Adrenal gland (tissue), 9 donors: ENCODE measurements at regions not wholly inside any gene's neighbourhood (a gene's known extent, or its start where the extent isn't known, plus 50 kb on each side); places are given as distances from the start of the nearest gene placed in this dataset.

Source experiments
- DNase-seq, 7 donors: peaks; one replicate each; pipeline ENCODE4 v3.0.0-alpha.2; 2019 to 2020
- H3K27ac ChIP-seq, 5 donors: fragments of 200-600 bp; sonication (generic) in 4 of 5; 1 replicate in 3 of 5; 2 replicates in 2 of 5; pipeline versions ENCODE4 v1.5.1 to v1.8.0; 2016 to 2020; ENCODE audit warnings: mild to moderate bottlenecking in 1 of 5
- H3K27me3 ChIP-seq: fragments of 200-600 bp; 2 replicates; pipeline ENCODE4 v1.8.0; 2021
- H3K36me3 ChIP-seq, 2 donors: fragments of 200-600 bp; replicated peaks in 1 of 2; 1 replicate in 1 of 2; 2 replicates in 1 of 2; pipeline versions ENCODE4 v1.5.1 to v1.8.0; 2018 to 2022
- H3K4me1 ChIP-seq, 2 donors: fragments of 200-600 bp; replicated peaks in 1 of 2; 1 replicate in 1 of 2; 2 replicates in 1 of 2; pipeline versions ENCODE4 v1.5.1 to v1.8.0; 2018 to 2021
- H3K4me3 ChIP-seq, 4 donors: fragments of 200-600 bp; sonication (generic) in 3 of 4; one replicate each; pipeline ENCODE4 v1.5.1; 2016 to 2018
- H3K9me3 ChIP-seq, 3 donors: fragments of 200-600 bp; sonication (generic) in 1 of 3; replicated peaks in 1 of 3; 1 replicate in 2 of 3; 2 replicates in 1 of 3; pipeline versions ENCODE4 v1.5.1 to v1.8.0; 2016 to 2021
- POLR2A ChIP-seq, 2 donors: fragments of 450-650 bp; IDR thresholded peaks; one replicate each; pipeline ENCODE4 v1.6.1; 2017; ENCODE audit warnings: antibody characterized with exemption in 2 of 2, mild to moderate bottlenecking in 2 of 2, moderate library complexity in 1 of 2
- WGBS, 4 donors: extraction: QIAGEN DNeasy Blood & Tissue Kit in 2 of 4; methylation state at CpG; one replicate each; pipeline versions ENCODE4 v1.1.5 to v1.1.7; 2013 to 2017; 5-methylcytosine and 5-hydroxymethylcytosine counted together
- intact Hi-C, 2 donors: fragments of 100-400 bp; cut with DNase I; formaldehyde crosslinking; loops; one replicate each; pipeline versions ENCODE4 v1.14.1 to v1.15.0; 2022 to 2023
- TF ChIP-seq, protein P1 (sequence below), 6 experiments: fragments of 450-650 bp in 4 of 6; fragments of 200-600 bp in 2 of 6; sonication (generic) in 1 of 6; IDR thresholded peaks; 1 replicate in 5 of 6; 2 replicates in 1 of 6; pipeline versions ENCODE4 v1.5.1 to v1.8.0; 2016 to 2021; ENCODE audit warnings: antibody characterized with exemption in 6 of 6, mild to moderate bottlenecking in 2 of 6, moderate library complexity in 1 of 6
- donor health status: healthy with polysubstance abuse.
- donor health status: Bipolar disorder and iron deficiency.
- donor health status: DM: yes; HTN: yes; CAD: no.
- donor health status: DM: no; HTN: no; CAD: no.
- donor health status: DM: no; HTN: no; CAD: no.

DNA sequence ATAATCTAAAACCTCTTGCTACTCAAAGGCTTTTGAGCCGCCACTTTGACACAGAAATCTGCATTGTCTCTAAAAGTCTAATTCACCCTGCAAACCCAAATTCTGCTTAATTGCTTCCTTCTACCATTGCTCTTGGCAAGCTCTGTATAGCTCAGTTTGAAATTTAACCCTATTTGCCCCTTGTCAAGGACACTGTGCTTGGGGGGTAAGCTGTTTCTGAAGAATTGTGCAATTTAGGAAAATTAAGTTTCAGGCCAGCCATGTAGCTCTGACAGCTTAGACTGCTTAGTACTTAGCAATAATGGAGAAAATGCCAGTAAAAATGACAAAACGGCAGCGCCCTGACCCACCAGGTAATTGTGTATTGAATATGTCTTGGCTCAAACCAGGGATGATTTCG, 282.2 kb downstream of the OLFM4 start:
- H3K4me3 ChIP-seq, result no peak overlapping the region
- intact Hi-C loops, result no loop called here
- no peak overlapping the region for H3K27ac ChIP-seq
- no peak for TF ChIP-seq POLR2A (IDR thresholded peaks at IDR 0.05)
- TF ChIP-seq, protein P1, sequence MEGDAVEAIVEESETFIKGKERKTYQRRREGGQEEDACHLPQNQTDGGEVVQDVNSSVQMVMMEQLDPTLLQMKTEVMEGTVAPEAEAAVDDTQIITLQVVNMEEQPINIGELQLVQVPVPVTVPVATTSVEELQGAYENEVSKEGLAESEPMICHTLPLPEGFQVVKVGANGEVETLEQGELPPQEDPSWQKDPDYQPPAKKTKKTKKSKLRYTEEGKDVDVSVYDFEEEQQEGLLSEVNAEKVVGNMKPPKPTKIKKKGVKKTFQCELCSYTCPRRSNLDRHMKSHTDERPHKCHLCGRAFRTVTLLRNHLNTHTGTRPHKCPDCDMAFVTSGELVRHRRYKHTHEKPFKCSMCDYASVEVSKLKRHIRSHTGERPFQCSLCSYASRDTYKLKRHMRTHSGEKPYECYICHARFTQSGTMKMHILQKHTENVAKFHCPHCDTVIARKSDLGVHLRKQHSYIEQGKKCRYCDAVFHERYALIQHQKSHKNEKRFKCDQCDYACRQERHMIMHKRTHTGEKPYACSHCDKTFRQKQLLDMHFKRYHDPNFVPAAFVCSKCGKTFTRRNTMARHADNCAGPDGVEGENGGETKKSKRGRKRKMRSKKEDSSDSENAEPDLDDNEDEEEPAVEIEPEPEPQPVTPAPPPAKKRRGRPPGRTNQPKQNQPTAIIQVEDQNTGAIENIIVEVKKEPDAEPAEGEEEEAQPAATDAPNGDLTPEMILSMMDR (IDR thresholded peaks at IDR 0.05), result no peak
- H3K27me3 ChIP-seq, result no peaks in the 10 kb centered on the region
- H3K36me3 ChIP-seq, result no peaks in the 10 kb centered on the region
- DNase-seq, result no peak
- H3K4me1 ChIP-seq, result no peaks in the 10 kb centered on the region
- no peaks in the 10 kb centered on the region for H3K9me3 ChIP-seq
- 69 to 78% (median 74%) methylated on average over 4 of the region's 4 CpGs for WGBS, 4 donors

DNA sequence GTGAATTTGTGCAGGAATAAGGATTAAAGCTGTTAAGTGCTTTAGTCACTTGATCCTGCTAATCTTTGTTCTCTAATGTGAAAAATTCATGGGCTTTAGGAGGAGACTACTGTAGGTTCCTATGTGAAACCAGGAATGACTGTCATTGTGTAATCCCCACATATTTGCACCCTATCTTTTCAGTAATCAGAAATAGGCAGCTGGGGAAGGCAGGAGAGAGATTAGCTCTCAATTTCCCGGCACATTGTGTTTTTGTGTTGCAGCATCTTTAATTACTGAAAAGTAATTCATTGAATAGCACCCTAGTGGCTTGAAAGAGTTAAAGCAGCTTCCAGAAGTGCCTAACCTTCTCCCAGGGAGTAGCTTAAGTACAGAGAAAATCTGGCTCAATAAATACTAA, 282.9 kb downstream of the OLFM4 start:
- Histone ChIP-seq H3K27me3 (no peaks in the 10 kb centered on the region), H3K4me3 (no peak overlapping the region), H3K4me1 (no peaks in the 10 kb centered on the region), H3K36me3 (no peaks in the 10 kb centered on the region), H3K27ac (no peak overlapping the region), H3K9me3 (no peaks in the 10 kb centered on the region)
- WGBS, 4 donors, result 36 to 53% (median 51%) methylated on average over 1 of the region's 1 CpG
- DNase-seq, result no peak
- TF ChIP-seq, protein P1 (IDR thresholded peaks at IDR 0.05), result no peak
- TF ChIP-seq POLR2A (IDR thresholded peaks at IDR 0.05), result no peak
- intact Hi-C loops, result no loop called here

DNA sequence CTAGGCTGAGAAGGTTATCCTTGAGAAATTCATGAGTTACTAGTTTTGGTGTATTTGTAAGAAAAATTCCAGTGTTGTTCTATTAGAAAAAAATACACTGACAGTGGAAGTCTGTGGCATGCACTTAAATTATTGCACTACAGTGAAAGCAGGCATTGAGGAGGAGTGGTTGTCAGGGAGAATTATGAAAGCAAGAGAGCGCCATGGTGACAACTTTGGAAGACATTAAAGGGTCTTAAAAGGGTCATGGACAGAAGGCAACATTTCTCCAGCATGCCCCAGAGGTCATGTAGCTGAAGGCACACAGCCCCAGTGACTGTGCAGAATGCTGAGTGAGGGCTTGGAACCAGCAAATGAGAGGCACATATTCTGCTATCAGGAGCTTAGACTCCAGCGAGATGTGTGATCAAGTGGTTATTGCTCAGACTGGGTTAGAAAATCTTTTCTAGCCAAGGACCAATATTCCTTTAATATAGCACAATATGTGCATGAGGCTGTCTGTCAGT, 292.7 kb downstream of the OLFM4 start:
- H3K36me3 ChIP-seq, result no peaks in the 10 kb centered on the region
- no peak overlapping the region for H3K4me3 ChIP-seq
- WGBS, 4 donors, result 47 to 58% (median 51%) methylated on average over 2 of the region's 2 CpGs
- no peaks in the 10 kb centered on the region for H3K4me1 ChIP-seq
- intact Hi-C loops, result no loop called here
- H3K9me3 ChIP-seq, result no peaks in the 10 kb centered on the region
- DNase-seq, result no peak
- no peak overlapping the region for H3K27ac ChIP-seq
- no peaks in the 10 kb centered on the region for H3K27me3 ChIP-seq
- no peak for TF ChIP-seq POLR2A (IDR thresholded peaks at IDR 0.05)
- TF ChIP-seq, protein P1 (IDR thresholded peaks at IDR 0.05), result no peak

DNA sequence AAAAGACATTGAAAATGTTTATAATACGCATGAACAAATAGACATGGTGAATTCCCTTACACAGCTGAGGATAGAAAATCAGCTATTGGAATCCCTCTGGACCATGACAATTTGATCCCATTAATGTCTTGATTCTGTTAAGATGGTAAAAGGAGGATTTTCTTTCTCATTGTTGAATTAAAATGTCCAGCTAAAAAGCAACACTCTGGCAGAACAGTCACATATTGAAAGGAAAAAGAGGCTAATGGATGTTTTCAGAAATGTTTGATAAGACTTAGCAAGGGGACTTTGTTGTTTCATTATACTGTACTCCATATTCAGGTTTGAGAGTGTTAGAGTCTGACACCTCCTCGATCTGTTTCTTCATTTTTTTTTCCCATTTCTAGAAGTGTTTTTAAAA, 296.0 kb downstream of the OLFM4 start:
- H3K36me3 ChIP-seq, result no peaks in the 10 kb centered on the region

More for the DNA sequence above, 296.0 kb downstream of the OLFM4 start:
- DNase-seq, result no peak
- Histone ChIP-seq H3K9me3 (no peaks in the 10 kb centered on the region), H3K27ac (no peak overlapping the region), H3K4me3 (no peak overlapping the region), H3K27me3 (no peaks in the 10 kb centered on the region), H3K4me1 (no peaks in the 10 kb centered on the region)
- TF ChIP-seq, protein P1 (IDR thresholded peaks at IDR 0.05), result no peak
- TF ChIP-seq POLR2A (IDR thresholded peaks at IDR 0.05), result no peak
- intact Hi-C loops, result no loop called here
- WGBS, 4 donors, result 36 to 58% (median 48%) methylated on average over 2 of the region's 2 CpGs
